ENCODE measurements at regions not wholly inside any gene's neighbourhood (a gene's known extent, or its start where the extent isn't known, plus 50 kb on each side); places are given as distances from the start of the nearest gene placed in this dataset.

- Histone ChIP-seq H3K4me2 (no peak overlapping the region), H3K4me1 (no peaks in the 10 kb centered on the region), H3K27ac (no peak overlapping the region), H3K9me3 (no peaks in the 10 kb centered on the region; the same call in 2 of the 3 replicates), H3K4me3 (no peak overlapping the region)
- ATAC-seq = no peak
- WGBS (ENCODE audit: missing lambda C conversion rate) = 52% methylated on average over 2 of the region's 2 CpGs
- TF ChIP-seq RCOR1 (IDR thresholded peaks at IDR 0.05; ENCODE audit: low read depth, low read length) (no peak), CTCF (IDR thresholded peaks at IDR 0.05) (no peak), CHD2 (IDR thresholded peaks at IDR 0.05; ENCODE audit: low read length, partially characterized antibody) (no peak), POLR2A (IDR thresholded peaks at IDR 0.05; ENCODE audit: low read length) (no peak), PHF8 (IDR thresholded peaks at IDR 0.05; ENCODE audit: borderline replicate concordance, low read depth) (no peak), BCL3 (IDR thresholded peaks at IDR 0.05) (no peak), SREBF2 (IDR thresholded peaks at IDR 0.05) (no peak), USF2 (IDR thresholded peaks at IDR 0.05) (no peak), MAX (IDR thresholded peaks at IDR 0.05) (no peak), FOSL2 (IDR thresholded peaks at IDR 0.05) (no peak), FOSL2 (CRISPR knock-in tag; IDR thresholded peaks at IDR 0.05) (no peak), GATA3 (IDR thresholded peaks at IDR 0.05; ENCODE audit: borderline replicate concordance) (no peak), CBX8 (IDR thresholded peaks at IDR 0.05) (no peak), MAFK (IDR thresholded peaks at IDR 0.05; ENCODE audit: partially characterized antibody) (no peak), HMGXB4 (CRISPR knock-in tag; IDR thresholded peaks at IDR 0.05; ENCODE audit: borderline replicate concordance) (no peak), CHD4 (IDR thresholded peaks at IDR 0.05; ENCODE audit: borderline replicate concordance) (no peak), NFE2L2 (conservative IDR thresholded peaks at IDR 0.05; ENCODE audit: low read length) (no peak)
- CTCF ChIA-PET = no interaction called here
- no peak for FAIRE-seq
- POLR2A ChIA-PET = no interaction called here
- no peak for DNase-seq (ENCODE audit: low read depth in 1 of 2, low spot score in 1 of 2)
Measured at GRCh38 chr2:52072949-52073348, 1041.0 kb upstream of the NRXN1 start.

GRCh38 chr2:52070665-52071064 is 1038.7 kb upstream of the NRXN1 start:
- CTCF ChIA-PET = no interaction called here
- WGBS (ENCODE audit: missing lambda C conversion rate) = 73% methylated on average over 1 of the region's 1 CpG
- TF ChIP-seq KDM1A (IDR thresholded peaks at IDR 0.05; ENCODE audit: low read depth) (no peak), BHLHE40 (IDR thresholded peaks at IDR 0.05; ENCODE audit: low read depth, low read length) (no peak), RFX5 (IDR thresholded peaks at IDR 0.05) (no peak), HEYL (CRISPR knock-in tag; IDR thresholded peaks at IDR 0.05) (no peak), ZC3H11A (IDR thresholded peaks at IDR 0.05) (peak; percentile 85)
- FAIRE-seq (no peak), ATAC-seq (no peak), DNase-seq (ENCODE audit: low read depth in 1 of 2, low spot score in 1 of 2) (no peak)
- POLR2A ChIA-PET = no interaction called here
- Histone ChIP-seq H3K27ac (no peak overlapping the region), H3K4me3 (no peak overlapping the region), H3K4me1 (no peaks in the 10 kb centered on the region), H3K4me2 (no peak overlapping the region), H3K9me3 (peaks cover under 1% of the 10 kb centered on the region; the same call in 1 of the 3 replicates)

Measured in A549 (cell line).